Epithelial cell of esophagus (primary cell): ENCODE measurements at regions not wholly inside any gene's neighbourhood (a gene's known extent, or its start where the extent isn't known, plus 50 kb on each side); places are given as distances from the start of the nearest gene placed in this dataset.

ENCODE experiments used
- DNase-seq: peaks from one replicate; pipeline ENCODE4 v3.0.0; 2010; ENCODE audit warnings: low read depth
- H3K4me3 ChIP-seq: 2 replicates; pipeline ENCODE4 v1.5.1; 2011; ENCODE audit warnings: mild to moderate bottlenecking, low read length, control low read depth
- CTCF ChIP-seq: IDR thresholded peaks from 2 replicates; pipeline ENCODE4 v1.5.1; 2011; ENCODE audit warnings: low read depth, mild to moderate bottlenecking, low read length, control low read depth, inconsistent platforms; ENCODE audit not compliant: insufficient read depth; ENCODE audit errors: missing control alignments

GRCh38 chr6:128725271-128726233 is 157.4 kb upstream of the LAMA2 start:
- no peak overlapping the region for H3K4me3 ChIP-seq
- peak; percentile 51 for DNase-seq
- TF ChIP-seq CTCF: peak; percentile 69

- no peak for TF ChIP-seq CTCF
- DNase-seq: peak; percentile 43
- no peak overlapping the region for H3K4me3 ChIP-seq
These were observed 158.2 kb upstream of the LAMA2 start for GRCh38 chr6:128724738-128725137.

GRCh38 chr6:128723667-128724066 is 159.3 kb upstream of the LAMA2 start:
- no peak overlapping the region for H3K4me3 ChIP-seq
- no peak for TF ChIP-seq CTCF
- DNase-seq: peak; percentile 63

GRCh38 chr6:128720891-128721290 is 162.0 kb upstream of the LAMA2 start:
- DNase-seq: no peak
- H3K4me3 ChIP-seq: no peak overlapping the region
- TF ChIP-seq CTCF: no peak

GRCh38 chr6:128719786-128720185 is 163.2 kb upstream of the LAMA2 start:
- no peak for DNase-seq
- no peak for TF ChIP-seq CTCF
- H3K4me3 ChIP-seq: no peak overlapping the region

- no peak overlapping the region for H3K4me3 ChIP-seq
- no peak for TF ChIP-seq CTCF
- no peak for DNase-seq
These were observed 169.5 kb upstream of the LAMA2 start for GRCh38 chr6:128713461-128713860.
